ENCODE measurements at regions not wholly inside any gene's neighbourhood (a gene's known extent, or its start where the extent isn't known, plus 50 kb on each side); places are given as distances from the start of the nearest gene placed in this dataset.

DNA sequence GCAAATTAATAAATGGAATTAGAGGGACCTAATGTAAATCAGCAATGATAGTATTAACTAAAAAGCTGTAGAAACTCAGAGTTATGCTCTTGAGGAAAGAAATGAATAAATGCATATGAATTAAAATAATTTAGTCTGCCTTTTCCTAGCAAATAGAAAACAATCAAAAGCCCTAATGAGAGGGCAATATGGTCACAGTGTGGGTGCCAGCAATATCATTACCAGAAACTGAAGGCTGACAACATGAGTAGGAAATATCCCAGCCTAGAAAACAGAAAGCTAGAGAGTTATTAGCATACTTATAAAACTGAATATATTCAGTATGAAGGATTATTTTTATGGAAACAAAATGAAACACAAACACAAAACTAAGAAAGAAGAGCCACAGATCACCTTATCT is 987.5 kb upstream of the SEL1L start:
- intact Hi-C loops (cut with micrococcal nuclease) = no loop called here
- ChIA-PET POLR2A (interaction anchor here (0.8 kb wide), 1 partner anchor 214 kb away, joined by 3 read pairs; no protein-coding TSS in a partner anchor), CTCF (no interaction called here)
- DNase-seq (ENCODE audit: unreplicated experiment) = no peak
- Mint-ChIP-seq H3K9me3 (ENCODE audit: unreplicated experiment) (peaks cover 11% of the 10 kb centered on the region), H3K4me3 (ENCODE audit: unreplicated experiment) (no peak overlapping the region), H3K36me3 (ENCODE audit: insufficient read depth, unreplicated experiment) (no peaks in the 10 kb centered on the region), H3K4me1 (ENCODE audit: insufficient read depth, unreplicated experiment) (no peaks in the 10 kb centered on the region), H3K27me3 (ENCODE audit: insufficient read depth, unreplicated experiment) (no peaks in the 10 kb centered on the region), H3K27ac (ENCODE audit: low read depth, unreplicated experiment) (no peak overlapping the region)
- TF ChIP-seq, protein P1, sequence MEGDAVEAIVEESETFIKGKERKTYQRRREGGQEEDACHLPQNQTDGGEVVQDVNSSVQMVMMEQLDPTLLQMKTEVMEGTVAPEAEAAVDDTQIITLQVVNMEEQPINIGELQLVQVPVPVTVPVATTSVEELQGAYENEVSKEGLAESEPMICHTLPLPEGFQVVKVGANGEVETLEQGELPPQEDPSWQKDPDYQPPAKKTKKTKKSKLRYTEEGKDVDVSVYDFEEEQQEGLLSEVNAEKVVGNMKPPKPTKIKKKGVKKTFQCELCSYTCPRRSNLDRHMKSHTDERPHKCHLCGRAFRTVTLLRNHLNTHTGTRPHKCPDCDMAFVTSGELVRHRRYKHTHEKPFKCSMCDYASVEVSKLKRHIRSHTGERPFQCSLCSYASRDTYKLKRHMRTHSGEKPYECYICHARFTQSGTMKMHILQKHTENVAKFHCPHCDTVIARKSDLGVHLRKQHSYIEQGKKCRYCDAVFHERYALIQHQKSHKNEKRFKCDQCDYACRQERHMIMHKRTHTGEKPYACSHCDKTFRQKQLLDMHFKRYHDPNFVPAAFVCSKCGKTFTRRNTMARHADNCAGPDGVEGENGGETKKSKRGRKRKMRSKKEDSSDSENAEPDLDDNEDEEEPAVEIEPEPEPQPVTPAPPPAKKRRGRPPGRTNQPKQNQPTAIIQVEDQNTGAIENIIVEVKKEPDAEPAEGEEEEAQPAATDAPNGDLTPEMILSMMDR (IDR thresholded peaks at IDR 0.05; ENCODE audit: unreplicated experiment) = no peak
- no TSS peak for BruUV-seq (replicated peaks)

- Mint-ChIP-seq H3K36me3 (ENCODE audit: insufficient read depth, unreplicated experiment) (no peaks in the 10 kb centered on the region), H3K4me3 (ENCODE audit: unreplicated experiment) (no peak overlapping the region), H3K4me1 (ENCODE audit: insufficient read depth, unreplicated experiment) (no peaks in the 10 kb centered on the region), H3K9me3 (ENCODE audit: unreplicated experiment) (peaks cover 7% of the 10 kb centered on the region), H3K27ac (ENCODE audit: low read depth, unreplicated experiment) (no peak overlapping the region), H3K27me3 (ENCODE audit: insufficient read depth, unreplicated experiment) (no peaks in the 10 kb centered on the region)
- no TSS peak for BruUV-seq (replicated peaks)
- CTCF ChIA-PET = no interaction called here
- DNase-seq (ENCODE audit: unreplicated experiment) = no peak
- TF ChIP-seq, protein P1 (IDR thresholded peaks at IDR 0.05; ENCODE audit: unreplicated experiment) = no peak
- POLR2A ChIA-PET = no interaction called here
- intact Hi-C loops (cut with micrococcal nuclease) = no loop called here
Observed at GRCh38 chr14:82528016-82528415, 994.4 kb upstream of the SEL1L start.

- Mint-ChIP-seq H3K4me1 (ENCODE audit: insufficient read depth, unreplicated experiment) (no peaks in the 10 kb centered on the region), H3K27ac (ENCODE audit: low read depth, unreplicated experiment) (no peak overlapping the region), H3K27me3 (ENCODE audit: insufficient read depth, unreplicated experiment) (no peaks in the 10 kb centered on the region), H3K36me3 (ENCODE audit: insufficient read depth, unreplicated experiment) (no peaks in the 10 kb centered on the region), H3K9me3 (ENCODE audit: unreplicated experiment) (no peaks in the 10 kb centered on the region), H3K4me3 (ENCODE audit: unreplicated experiment) (no peak overlapping the region)
- POLR2A ChIA-PET = interaction anchor here (0.7 kb wide), 1 partner anchor 76 kb away, joined by 3 read pairs; no protein-coding TSS in a partner anchor
- TF ChIP-seq, protein P1 (IDR thresholded peaks at IDR 0.05; ENCODE audit: unreplicated experiment) = no peak
- no peak for DNase-seq (ENCODE audit: unreplicated experiment)
- BruUV-seq (replicated peaks) = no TSS peak
- CTCF ChIA-PET = no interaction called here
- intact Hi-C loops (cut with micrococcal nuclease) = no loop called here
Observed at GRCh38 chr14:82533351-82533750, 999.7 kb upstream of the SEL1L start.

GRCh38 chr14:82536566-82536965 is 1002.9 kb upstream of the SEL1L start:
- no peaks in the 10 kb centered on the region for H3K4me1 Mint-ChIP-seq (ENCODE audit: insufficient read depth, unreplicated experiment)
- no peaks in the 10 kb centered on the region for H3K36me3 Mint-ChIP-seq (ENCODE audit: insufficient read depth, unreplicated experiment)
- H3K4me3 Mint-ChIP-seq (ENCODE audit: unreplicated experiment) = no peak overlapping the region
- CTCF ChIA-PET = interaction anchor here (0.6 to 1.1 kb wide), 2 partner anchors 11 to 903 kb away, joined by 3 to 6 read pairs; no protein-coding TSS in a partner anchor
- TF ChIP-seq, protein P1 (IDR thresholded peaks at IDR 0.05; ENCODE audit: unreplicated experiment) = no peak
- H3K27ac Mint-ChIP-seq (ENCODE audit: low read depth, unreplicated experiment) = no peak overlapping the region
- no peaks in the 10 kb centered on the region for H3K27me3 Mint-ChIP-seq (ENCODE audit: insufficient read depth, unreplicated experiment)
- POLR2A ChIA-PET = interaction anchor here (0.7 to 1.4 kb wide), 2 partner anchors 11 to 33 kb away, joined by 3 to 4 read pairs; no protein-coding TSS in a partner anchor
- no peaks in the 10 kb centered on the region for H3K9me3 Mint-ChIP-seq (ENCODE audit: unreplicated experiment)
- DNase-seq (ENCODE audit: unreplicated experiment) = no peak
- no TSS peak for BruUV-seq (replicated peaks)
- intact Hi-C loops (cut with micrococcal nuclease) = no loop called here
